Cerebellar cortex (tissue), 1 donor: ENCODE measurements at regions not wholly inside any gene's neighbourhood (a gene's known extent, or its start where the extent isn't known, plus 50 kb on each side); places are given as distances from the start of the nearest gene placed in this dataset.

ENCODE experiments used
- DNase-seq: peaks from one replicate; pipeline ENCODE4 v3.0.0-alpha.2; 2015; ENCODE audit warnings: low spot score

DNA sequence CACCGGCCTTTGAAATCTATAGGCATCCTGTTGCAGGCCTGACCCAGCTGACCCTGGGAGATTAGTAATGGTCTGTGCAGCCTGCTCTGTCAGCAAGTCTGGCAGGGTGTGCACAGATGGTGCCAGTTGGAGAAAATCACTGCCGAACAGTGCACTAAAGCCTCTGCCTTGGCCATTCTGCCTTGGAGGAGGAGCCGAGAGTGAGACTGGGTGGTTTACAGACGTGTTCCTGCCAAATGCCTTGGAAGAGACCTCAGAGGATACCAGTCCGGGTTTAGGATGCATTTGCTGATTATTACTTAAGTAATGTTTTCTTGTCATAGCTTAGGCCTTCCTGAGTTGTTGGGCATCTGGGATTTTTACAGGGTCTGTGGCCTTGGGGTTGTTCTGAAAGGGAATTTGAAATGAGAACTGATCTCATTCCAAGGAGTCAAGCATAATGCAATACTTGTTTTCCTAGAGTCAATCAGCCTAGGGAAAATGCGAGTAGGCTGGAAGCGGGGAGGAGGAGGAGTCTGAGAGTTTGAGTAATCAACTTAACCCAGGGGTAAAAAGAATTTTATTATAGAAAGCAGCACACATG lies 292.1 kb downstream of the SOX4 start:
- DNase-seq: peak; percentile 33

DNA sequence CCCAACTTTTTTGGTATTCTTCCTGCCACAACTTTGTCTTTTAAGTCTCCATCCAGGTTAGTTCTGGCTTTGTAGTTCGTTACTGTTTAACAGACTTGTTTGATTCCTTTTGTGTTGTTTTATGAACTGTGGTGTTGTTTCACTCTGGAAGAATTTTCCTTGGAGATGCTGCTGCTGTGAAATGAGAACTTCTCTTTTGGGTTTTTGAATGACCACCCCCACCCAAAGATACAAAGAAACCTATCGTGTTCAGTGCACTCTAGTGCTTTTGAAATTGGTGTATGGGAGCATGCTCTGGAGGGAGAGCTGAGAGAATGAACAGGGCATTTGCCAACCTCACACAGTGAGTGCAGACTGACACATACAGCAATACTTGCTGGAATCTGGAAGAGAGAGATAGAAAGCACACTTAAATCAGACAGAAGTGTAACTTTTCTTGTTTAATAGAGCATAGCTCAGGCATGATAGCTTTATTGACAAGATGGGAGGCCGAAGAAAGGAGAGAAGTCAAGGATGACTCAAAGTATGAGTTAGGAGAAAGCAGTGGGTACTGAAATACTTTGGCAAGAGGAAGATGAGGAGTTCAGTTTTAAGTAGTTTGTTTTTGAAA lies 293.1 kb downstream of the SOX4 start:
- DNase-seq: no peak

DNA sequence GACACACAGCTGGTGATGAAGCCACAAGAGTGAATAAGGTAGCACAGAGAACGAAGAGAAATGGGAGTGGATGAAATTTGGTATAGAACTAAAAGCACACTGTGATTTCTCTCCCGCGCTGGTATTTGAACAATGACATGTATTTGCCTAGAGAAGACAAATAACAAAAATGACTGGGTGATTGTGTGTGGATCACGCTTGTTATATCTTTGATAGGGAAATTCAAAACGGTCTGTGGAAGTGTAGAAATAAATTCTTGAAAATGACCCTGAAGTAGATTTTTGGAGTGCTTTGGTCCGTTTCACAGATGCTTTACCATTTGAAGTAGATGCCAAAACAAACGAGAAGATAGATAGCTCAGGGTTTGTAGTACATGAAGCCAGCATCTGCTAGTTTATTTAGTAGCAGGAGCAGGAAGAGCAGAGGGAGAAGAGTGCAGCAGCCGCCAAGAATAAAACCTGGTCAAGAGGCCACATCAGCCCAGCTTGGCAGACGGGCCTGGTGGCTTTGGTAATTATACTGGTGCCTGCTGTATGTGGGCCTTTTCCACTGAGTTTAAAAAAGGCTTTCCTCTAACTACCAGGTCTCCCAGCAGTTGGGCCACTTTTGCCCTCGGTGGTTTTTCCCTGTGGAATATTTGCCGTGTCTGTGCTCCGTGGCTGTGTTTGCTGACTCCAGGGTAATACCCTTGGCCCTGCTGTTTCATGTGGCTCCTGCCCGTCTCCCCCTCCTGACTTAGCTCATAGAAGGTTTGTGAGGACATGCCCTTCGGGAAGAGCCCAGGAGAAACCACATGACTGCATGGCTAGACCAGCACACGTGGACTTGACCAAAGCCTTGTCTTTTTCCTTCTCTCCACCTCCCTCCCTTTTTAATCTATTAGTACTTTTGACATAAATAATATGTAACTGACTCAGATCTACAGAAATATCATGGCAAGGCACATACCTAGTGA lies 294.0 kb downstream of the SOX4 start:
- DNase-seq: no peak

DNA sequence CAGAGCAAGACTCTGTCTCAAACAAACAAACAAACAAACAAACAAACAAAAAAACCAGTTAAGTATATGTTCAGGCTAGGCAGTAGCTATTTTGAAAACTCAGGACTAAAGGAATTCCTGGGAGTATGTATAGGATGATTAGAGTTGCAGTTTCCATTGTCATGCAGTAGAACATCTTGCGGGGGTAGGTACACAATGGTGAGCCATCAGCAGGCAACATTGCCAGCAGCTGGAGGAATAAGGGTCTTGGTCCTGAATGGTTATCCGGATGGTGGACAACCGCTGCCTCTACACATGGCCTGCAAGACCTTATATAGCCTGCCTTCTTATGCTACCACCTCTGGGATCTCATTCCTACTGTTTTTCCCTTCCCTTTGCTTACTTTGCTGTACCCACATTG lies 297.5 kb downstream of the SOX4 start:
- no peak for DNase-seq

DNA sequence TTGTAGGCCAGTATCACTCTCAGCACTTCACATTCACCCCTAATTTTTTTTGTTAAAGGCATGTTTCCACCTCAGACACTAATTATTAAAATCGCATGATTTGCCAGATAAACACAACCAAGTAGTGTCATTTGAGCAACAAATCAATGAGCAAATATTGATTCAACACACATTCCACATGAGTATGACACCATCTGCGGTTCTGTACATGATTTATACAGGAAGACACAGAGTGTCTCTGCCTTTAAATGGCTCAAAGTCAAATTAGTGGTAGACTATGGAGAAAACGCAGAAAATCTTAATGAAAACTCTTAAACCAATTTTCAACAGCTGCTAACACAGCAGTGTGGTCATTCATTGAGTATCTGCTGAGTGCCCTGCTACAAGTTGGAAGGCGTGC lies 300.2 kb downstream of the SOX4 start:
- DNase-seq: no peak

DNA sequence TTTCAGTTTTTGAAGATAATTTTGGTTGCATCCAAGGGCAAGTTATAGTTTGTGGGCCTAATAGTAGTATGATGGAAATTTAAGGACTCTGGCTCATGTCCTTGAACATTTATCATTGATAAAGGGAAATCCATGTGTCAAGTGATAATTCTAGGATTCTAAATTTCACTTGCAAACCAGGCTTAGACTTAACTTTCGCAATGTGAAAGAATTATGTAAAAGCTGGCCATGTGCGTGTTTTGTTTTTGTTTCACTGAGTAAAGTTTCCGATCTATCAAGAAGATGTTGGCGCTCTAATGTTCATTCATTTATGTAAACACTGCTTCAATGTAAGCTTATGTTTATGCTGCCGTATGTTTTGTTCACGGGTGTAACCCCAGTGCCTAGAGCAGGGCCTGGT lies 302.0 kb downstream of the SOX4 start:
- no peak for DNase-seq

DNA sequence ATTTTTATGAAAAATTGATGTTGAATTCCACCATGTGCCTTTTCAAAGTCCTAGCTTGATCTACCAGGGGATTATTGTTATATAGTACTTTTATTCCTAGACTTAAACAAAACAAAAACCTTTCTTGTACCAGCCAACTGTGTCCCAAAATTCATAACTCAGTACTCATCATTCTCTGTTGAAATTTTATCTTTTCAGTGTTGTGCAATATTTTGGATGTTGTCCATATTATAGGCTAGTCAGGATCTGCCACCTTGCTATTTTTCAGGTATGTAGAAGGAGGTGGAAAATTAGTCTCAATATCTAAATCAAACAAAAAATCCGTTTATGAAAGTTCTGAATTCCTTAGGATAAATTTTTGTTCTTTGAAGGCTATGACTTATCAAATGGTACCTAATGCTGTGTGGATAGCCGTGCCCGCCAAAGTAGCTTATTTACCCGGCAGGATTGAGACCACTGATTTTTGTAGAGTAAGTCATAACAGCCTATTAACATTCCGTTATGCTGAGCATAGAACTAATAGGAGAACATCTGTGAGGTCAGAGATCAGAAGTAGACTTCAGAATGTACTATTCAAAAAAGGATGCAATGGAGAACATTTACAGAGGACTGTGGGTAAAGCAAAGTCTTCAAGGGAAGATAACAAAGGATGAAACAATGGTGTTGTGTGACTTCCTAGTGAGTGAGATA lies 304.7 kb downstream of the SOX4 start:
- no peak for DNase-seq

DNA sequence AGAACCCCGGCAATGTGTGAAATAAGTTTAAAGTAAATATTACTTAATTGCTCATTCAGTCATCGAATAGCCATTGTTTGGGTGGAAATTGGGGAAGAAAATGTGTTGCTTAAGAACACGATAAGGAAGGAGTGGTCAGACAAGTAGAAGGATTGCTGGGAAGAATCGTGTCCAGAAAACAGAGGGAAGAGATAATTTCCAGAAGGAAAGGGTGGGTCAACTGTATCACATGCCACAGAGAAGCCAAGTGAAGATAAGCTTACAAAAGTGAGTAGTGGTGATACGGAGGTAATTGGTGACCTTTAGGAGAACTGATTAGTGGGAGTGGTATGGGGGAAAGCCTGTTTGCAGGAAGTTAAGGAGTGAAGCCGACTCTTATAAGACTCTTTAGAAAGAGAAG lies 306.2 kb downstream of the SOX4 start:
- DNase-seq: no peak

DNA sequence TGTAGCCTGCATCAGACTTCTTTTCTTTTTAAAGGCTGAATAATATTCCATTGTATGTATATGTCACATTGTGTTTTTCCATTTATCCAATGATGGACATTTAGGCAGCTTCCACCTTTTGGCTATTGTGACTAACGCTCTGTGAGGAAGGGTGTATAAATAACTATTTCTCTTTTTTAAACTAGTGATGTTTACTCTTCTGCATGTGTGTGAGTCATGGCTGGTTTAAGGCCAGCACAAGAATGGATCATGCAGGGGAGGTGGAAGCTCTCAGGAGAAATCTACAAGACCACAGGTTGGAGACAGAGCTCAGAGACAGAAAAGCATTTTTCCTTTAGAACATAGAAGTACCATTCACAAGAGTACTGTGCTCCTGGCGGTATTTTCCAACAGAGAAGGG lies 307.2 kb downstream of the SOX4 start:
- DNase-seq: no peak

DNA sequence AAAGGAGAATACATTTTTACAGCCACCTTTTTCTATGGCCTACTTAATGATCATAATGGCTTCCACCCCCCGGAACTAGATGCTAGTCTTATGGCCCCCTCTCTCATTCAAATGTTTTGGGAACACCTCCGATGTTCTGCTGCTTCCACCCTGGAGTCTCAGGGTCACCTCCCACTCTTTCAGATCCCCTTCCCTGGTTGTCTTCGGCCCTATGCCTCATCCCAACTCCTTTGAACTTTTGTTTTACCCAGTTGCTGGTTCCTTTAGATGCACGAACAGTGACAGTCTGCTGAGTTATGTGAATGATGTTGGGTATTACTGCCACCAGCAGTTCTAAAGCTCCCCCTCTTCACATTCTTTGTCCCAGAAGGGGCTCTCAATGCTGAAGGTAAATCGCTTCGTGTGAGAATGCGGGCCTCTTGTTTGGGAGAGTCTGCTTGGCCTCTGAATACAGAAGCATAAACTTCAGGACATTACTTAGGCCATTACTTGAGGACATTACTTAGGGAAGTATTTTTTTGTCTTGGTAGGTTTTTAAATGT lies 309.1 kb downstream of the SOX4 start:
- no peak for DNase-seq

DNA sequence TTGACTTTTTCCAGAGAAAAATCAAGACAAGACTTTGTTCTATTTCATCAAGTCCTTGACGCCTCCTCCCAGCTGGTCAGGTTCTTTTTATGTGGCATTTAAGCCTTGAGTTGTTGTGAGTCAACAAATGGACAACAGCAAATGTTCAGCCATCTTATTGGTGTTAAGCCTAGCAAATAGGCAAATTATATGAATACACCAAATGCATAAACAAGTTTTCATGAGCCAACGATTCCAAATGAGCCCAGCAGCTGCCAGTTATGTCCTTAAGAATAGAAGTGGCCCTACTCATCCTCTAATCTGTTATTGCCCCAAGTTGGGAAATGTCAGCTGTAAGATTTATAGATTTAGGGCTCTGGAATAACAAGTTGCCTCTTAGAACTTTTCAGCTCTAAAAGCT lies 312.0 kb downstream of the SOX4 start:
- no peak for DNase-seq

DNA sequence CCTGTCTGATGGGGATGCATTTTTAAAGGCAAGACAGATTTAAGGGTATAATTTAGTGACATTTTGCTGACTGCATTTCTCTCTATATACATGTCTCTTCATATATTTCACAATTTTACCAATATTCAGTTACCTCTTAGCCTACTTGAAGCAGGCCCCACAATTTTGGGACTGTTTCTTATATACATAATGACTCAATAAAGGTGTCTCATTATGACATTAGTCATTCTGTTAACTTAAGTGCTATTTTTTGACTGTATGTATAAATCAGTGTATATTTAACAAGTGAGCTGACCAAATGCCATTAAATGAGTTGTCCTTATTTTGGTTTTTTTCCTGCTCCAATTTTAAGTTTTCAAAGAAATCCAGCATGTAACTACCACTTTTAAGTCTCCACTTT lies 313.3 kb downstream of the SOX4 start:
- DNase-seq: no peak

DNA sequence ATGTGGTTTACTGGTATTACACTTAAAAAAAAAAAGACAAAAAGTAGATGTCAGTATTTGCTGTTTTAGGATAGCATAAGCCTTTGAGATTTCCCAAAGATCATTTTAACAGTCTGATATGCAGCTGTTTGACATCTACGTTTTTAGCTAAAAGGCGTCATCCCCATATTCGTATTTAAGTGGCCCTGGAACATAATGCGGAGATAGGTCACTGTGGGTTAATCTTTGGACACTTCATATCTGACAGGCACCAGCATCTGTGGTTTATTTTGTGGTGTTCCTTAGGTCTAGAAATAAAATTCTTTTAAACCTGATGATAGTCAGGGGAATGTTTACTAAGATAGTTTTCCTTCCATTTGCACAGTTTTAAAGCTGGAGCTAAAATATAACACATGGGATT lies 313.7 kb downstream of the SOX4 start:
- no peak for DNase-seq

DNA sequence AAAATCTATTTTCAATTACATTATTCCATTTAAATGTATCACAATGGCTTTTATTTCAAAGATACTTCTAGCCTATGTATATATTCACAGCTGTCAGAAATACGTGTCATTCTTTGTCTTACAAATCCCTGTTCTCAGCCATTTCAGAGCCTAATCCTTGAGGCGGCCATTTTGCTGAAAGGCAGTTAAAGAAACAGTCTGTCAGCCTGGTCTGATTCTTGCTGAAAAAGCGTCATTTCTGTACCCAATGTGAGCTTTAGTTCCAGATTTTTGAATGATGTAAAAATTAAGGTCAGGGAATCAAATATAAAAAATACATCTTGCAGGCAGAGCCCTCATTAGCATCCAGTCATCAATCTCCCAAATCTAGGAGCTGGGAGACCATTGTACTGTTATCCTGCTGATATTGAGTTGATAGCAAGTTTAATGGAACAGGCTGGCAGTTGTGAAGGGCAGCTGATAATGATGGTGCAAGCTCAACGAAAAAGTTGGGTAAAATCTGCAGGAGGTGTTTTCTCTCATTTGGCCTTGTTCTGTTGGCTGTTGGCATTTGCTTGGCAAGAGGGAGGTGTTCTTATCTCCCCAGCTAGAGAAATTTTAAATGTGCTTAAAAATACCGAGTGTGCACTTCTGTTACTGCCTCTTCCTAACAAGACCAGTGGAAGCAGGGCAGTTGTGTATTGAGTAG lies 314.8 kb downstream of the SOX4 start:
- DNase-seq: no peak

DNA sequence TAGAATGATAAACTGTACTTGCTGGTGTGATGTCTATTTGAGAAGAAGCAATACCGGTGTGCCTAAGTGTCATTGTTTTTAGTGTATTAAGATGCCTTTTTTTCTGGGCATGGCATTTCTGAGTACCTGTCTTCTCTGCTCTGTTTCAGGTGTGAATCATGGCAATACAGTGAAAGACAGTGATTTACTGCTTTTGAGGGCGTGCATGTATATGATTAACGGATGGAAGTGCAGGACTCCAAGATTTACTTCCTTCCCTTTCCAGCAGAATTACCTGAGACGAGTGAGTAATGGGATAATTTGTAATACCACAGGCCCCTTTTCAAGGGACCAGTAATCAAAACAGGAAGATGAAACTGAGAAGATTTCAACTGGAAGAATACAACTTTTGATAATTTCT lies 315.8 kb downstream of the SOX4 start:
- no peak for DNase-seq

DNA sequence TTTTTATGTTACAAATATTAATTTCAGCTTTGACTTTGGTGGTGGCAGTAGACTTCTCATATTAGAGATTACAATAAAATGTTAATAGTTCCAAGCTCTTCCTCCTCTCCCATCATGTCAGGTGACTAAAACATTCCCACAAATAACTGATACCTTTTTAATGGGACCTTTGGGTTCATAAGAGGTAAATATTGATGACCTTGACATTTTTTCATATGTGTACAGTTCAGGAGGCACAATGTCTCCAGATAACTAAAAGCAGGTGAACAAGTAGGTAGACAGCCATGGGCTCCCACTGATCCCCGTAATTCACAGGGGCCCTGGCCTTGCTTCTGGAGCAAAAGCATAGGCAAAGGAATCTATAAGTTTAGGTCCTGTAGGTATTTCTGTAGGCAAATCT lies 317.7 kb downstream of the SOX4 start:
- DNase-seq: no peak

DNA sequence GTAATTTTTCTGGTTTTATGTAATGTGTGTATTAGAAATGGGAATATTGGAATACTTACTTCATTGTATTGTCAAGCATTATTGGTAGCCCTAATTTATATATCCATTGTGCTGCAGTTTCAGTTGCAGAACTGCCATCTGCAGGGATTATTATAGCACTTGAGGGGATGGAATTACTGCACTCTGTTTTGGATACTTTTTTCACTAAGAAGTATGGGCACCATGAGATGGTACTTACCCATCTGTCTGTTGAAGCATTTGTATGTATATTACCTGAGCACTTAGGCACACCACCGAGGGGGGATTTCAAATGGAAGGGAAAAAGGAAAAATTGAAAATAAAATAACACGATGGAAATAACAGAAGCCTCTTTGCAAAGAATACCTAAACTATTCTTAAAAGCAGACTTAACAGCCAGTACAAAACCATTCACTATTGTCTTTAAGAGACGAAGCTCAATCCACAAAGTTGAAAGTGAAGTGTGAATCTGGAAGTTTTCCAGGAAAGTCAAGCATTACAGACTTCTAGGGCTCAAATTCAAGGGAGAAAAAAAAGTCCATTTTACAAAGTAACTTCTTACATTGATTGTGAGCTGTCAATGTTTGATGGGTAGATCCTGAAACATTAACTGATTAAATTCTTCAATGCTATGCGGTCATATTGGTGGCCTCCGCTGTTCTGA lies 318.7 kb downstream of the SOX4 start:
- no peak for DNase-seq

DNA sequence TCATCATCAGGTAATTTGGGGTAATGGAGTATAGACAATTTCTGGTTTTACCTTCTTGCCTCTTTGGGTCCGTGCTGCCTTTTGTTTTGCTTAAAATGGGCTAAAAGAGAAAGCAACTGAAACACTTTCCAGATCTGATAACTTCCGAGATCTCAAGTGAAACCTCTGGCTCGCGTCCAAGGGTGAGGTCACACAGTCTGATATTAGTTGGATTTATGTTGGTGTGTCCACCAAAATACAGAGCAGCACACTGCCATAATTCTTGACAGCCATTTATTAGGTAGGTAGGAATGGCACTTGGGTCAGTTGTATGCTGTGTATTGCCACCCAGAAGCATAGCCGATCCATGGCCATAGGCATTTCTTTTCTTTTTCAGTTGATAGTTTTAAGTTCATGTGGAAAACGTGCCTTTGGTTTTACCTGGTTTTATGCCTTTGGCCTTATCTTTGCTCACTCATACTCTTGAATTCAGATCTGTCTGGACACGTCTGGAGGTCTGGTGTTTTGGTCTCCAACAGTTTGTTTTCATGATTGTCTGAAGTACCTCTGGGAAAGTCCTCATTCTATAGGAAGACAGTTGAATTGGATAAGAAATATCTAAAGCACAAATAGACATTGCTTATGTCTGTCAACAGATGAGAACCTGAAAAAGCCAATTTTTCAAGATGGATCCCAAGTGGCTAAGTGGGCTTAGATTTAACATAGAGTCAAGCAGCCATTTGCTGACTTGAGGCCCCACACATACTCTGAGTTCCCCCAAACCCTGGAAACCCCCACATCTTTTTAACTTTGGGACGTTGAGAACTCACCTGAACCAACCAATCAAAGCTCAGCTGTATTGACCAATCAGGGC lies 320.8 kb downstream of the SOX4 start:
- no peak for DNase-seq

DNA sequence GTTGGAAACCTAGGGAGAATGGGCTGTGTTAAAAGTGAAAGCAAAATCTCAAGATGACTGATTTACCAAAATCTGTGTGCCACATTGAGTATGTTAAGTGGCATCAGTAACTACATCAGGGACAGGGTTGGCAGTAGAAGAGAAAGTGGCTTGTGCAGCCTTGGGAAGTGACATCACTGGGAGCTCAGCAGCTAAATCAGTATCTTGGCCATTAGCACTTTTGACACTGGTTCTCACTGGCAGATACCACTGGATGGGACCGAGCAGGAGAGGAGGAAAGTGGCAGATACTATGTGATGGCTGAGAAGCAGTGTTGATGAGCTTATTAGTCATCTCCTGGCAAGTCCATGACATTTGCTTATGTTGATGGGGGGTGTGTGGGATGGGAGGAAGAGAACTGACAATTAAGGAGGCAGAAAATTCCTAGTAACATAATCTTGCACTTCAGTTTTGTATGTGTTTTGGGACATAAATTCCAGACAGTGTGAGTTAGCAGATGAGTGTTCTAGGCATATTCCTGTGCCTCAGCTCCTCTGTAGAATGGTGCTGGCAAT lies 322.2 kb downstream of the SOX4 start:
- no peak for DNase-seq

DNA sequence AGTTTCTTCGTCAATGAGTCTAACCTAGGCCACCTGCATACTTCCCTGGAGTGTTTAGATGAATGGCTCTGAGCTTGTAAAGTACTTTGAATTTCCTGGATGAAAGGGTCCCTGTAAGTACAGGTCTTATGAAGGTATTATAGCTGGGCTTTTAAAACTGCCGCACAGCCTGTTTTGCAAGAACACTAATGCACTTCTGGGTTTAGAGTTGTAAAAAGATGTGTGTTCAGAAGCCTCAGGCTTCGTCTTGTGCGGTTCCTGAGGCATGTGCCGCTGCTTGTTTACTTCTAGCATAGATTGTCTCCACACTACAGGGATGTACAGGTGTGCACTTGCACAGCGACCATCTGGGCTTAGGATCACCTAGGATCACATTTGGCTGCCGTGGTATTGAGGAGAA lies 324.5 kb downstream of the SOX4 start:
- no peak for DNase-seq
